HPDE6-E6E7 (cell line): ENCODE measurements at regions not wholly inside any gene's neighbourhood (a gene's known extent, or its start where the extent isn't known, plus 50 kb on each side); places are given as distances from the start of the nearest gene placed in this dataset.
"Not testable (repeated sequence)": the region's sequence is repeated elsewhere in the genome, so short reads cannot be mapped to it uniquely, and the experiment has no call there.

Experiments
- DNase-seq: peaks from one replicate; pipeline ENCODE4 v3.0.0; 2011; ENCODE audit warnings: missing footprints; ENCODE audit errors: extremely low spot score

DNA sequence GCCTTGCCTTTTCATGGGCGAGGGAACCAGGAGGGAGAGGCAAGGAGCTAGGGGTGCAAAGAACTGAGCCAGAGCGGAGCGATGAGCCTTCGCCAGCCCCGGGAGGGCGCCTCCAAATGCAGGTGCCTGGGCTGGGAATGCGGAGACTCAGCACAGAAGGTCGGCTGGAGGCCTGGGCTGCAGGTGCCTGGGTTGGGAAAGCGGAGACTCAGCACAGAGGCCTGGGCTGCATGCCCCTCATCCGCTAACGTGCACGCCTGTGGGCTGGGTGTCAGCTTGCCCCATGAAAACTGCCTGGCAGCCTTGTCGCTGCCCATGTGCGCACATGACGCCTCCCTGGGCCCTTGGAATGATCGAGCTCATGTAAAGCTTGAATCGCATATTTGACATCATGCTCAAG, 51.8 kb downstream of the POM121L12 start:
- DNase-seq = no peak

DNA sequence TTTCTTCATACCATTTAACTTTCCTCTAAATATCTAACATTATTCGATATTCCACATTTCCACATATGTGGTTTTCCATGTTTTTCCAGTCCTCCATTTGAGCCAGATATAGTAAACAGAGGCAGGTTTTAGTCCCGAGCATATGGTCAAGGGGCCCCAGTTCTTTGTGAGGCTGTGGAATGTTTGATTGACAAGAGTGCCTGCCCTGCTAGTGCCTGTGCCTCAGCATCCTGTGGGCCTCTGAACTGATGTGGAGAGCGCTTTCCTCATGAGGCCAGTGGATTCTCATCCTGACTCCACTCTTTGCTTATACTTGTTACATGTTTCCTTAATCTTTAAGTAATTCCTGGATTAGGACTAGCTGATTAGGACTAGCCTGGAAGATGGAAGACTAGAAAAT, 58.8 kb downstream of the POM121L12 start:
- no peak for DNase-seq

DNA sequence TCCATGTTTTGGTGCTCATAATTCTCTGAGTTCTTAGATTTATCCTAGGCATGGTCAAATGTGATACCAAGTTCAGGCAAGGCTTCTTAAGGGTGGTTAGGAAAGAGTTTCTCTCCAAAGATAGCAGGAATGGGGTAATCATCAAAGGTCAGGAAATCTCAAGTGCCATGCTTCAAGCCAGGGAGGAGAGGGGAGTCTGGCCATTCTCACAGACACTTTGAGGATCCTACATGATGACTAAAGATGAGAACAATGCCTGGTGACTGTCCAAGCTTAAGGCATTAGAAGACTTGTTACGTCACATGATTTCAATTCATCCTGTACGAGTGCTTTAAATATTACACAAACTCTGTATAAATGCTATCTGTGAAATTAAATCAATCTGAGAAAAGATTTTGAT, 59.4 kb downstream of the POM121L12 start:
- no peak for DNase-seq

DNA sequence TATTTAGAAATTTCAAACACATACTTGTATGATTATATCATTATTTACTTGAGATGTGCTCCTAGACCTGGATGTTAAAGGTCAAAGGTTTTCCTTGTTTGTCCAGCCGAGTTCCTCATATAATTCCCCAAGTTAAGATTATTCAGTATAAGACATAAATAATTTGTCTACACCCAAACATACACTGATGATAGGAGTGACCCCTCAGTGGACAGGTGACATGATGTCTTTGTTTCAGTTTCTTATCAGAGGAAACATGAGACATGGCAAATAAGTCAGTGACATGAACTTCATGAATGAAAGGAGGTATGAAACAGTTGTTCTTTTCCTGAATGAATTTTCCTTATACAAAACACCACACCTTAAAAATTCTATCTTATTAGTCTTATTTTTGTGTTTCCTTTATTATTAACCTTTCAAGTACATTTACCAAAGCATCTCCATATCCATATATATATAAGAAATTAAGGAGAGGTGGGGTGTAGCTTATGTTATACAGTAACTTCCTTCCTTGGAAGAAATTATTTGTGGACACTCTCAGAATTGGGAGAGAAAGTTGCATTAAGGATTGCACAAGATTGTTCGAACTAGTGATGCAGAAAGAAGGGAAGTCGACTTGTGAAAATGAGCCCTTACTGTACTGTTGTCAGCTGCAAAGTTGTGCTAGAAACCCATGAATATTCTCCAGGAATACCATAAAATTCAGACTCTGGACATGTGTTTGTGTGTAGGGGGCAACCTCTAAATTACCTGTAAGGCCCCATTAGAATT, 60.5 kb downstream of the POM121L12 start:
- no peak for DNase-seq

DNA sequence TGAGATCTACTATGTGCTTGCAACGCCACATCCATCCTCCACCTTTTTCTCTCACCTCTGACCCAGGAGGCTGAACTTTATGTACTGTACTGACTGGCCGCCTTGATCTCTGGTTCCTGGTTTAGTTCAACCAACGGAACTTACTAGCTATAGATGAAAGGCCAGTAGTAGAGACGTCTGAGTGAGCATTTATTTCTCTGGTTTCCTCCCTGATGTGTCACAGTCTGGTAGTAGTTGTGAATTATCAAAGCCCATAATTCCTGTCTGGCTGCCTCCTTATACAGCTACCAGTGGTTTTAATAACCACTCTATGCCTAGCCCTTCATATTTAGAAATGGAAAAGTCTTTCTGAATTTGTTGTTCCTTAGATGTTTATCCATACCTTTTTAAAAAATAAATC, 64.7 kb downstream of the POM121L12 start:
- no peak for DNase-seq

DNA sequence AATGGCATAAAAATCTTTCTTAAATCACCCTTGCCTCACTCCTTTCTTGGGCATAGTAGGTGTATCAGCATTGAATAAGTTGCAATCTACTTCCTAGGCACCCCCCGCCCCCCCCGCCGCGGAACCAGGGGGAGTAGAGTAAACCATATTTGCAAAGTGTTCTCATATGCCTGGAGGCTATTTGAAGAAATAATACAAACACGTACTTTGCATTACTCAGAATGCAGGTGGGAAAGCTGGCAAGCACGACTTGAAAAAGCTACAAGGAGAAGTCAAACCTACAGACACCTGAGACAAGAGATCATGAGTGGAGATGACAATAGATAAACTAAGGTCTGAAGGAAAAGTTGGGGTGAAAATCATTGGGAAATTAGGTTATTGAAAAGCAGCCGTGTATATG, 65.6 kb downstream of the POM121L12 start:
- DNase-seq = peak; percentile 26

DNA sequence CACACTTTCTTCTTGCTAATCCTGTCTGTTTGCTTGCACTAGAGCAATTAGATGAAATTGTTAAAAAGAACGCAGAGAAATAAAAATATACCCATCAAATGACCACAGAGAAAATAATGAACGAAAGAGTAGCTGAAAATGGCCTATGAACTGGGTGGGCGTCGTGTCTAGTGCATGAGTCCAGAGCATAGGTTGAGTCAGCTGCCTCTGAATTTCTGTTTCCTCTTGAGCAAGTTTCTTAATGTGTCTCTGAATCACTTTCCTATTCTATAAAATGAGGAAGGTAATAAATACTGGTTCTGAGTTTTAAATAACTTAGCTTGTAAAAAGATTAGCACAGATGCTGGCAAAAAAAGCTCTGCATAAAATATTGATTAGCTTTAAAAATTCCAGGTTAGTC, 75.0 kb downstream of the POM121L12 start:
- no peak for DNase-seq

DNA sequence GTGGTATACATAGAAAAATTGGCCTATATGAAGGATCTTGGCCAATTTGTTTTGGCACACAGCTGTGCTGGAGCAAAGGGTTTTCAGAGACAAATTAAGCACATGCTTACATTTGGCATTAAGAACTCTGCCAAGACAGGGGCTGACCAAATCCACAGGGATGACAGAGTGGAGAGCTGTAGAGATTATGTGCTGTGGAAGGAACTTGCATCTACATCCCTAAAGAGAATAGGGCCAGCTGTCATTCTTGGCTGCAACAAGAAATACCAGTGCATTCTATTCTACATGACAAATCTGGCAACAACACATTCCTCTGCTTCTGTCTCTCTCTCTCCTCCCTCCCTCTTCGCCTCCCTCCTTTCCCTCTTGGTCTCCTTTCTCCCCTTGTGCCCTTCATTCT, 75.6 kb downstream of the POM121L12 start:
- DNase-seq = no peak

DNA sequence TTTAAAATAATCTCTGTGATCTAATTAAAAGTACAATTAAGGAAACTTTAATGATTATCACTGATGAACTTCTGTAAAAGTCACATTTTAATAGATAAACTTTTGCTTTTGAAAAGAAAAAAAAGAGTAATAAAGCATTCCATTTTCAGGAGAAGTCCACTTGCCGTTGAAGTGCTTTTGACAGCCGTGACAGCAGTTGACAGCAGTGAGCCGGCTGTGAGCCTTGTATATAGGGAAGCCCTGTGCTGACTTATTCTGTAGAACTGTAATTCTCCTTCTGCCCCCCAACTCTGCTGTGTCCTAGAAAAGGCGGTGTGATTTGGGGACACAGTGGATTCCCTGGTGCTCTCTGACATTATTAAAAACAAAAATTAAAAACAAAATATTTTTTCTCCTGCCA, 78.0 kb downstream of the POM121L12 start:
- no peak for DNase-seq

DNA sequence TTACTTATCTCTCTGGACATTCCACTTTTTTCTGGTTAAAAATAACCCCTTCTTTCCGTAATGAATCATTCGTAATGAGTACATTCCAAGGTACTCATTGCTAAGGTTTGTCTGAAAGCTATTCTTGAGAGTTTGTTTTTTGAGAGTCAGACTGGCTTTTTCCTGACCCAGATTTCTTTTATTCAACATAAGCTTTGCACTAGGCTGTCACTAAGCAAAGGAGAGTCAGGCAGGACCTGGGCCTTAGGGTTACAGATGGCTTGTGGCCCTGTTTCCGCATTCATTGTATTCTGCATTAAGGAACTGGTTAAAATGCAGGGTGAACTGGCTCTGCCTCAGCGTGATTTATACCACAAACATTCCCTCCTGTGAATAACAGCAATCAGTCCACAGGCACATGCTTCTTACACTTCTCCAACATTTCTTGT, 84.1 kb downstream of the POM121L12 start:
- peak; percentile 22 for DNase-seq

DNA sequence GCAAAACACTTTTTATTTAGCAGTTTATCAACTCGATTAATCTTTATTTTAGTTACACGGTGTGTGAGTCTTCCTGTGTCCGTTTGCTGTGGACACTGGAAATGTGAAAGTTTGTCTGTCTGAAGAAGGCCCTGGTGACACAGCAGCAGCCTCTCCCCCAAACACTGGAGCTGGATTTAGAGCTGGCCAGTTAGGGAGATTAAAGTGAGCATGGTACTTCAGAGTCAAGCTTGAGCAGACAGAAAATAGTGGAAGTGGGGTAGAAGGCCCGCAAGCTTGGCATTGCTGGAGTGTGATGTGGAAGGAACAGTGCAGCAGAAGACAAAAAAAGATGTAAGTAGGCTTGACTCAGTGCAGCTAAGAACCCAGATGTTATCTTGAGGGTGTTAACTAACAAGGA, 85.9 kb downstream of the POM121L12 start:
- DNase-seq = no peak

DNA sequence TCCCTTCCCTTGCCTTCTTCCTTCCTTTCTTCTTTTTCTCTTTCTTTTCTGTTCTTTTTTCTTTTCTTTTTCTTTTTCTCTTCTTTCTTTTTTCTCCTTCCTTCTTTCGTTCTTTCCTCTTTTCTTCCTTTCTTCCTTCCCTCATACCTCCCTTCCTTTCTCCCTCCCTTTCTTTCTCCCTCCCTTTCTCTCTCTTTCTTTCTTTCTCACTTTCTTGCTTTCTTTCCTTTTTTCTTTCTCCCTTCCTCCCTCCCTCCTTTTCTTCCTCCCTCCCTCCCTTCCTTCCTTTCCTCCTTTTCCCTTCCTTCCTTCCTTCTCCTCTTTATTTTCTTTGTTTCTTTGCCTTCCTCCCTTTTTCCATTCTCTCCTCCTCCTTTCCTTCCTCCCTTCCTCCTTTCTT, 96.3 kb downstream of the POM121L12 start:
- DNase-seq = no peak

DNA sequence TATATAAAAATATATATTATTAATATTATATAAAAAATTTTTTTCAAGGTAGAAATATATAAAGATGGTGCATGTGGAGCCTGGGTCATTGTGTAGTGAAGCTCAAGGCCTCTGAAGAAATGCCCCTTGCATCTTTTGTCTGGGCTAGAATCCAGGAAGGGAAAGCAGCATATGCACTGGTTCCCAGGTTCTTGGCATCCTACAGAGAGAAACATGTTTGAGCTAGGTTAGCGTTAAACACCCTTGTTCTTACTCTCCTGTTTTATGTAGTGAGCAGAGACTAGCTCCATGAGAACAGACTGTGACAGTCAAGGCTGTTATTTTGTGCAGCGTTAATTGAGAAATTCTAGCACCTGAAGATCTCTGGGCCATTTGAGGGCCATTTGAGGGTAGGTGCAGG, 116.1 kb downstream of the POM121L12 start:
- no peak for DNase-seq

DNA sequence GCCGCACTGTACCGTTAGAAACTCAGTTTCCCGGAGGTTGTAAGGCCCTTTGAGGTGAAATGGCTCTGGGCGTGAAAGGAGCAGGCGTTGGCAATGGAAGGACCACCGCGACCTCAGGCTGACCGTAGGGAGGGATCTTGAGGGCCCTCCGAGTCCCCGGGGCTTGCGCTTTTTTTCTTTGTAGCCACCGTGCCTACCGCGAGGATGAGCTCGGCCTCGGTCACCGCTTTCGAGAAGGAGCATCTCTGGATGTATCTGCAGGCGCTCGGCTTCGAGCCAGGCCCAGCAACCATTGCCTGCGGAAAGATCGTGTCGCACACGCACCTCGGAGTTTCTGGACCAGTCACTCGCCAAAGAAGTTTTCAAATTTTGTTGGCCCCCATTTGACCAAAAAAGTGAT, 151.8 kb downstream of the POM121L12 start:
- DNase-seq = not testable (repeated sequence)

DNA sequence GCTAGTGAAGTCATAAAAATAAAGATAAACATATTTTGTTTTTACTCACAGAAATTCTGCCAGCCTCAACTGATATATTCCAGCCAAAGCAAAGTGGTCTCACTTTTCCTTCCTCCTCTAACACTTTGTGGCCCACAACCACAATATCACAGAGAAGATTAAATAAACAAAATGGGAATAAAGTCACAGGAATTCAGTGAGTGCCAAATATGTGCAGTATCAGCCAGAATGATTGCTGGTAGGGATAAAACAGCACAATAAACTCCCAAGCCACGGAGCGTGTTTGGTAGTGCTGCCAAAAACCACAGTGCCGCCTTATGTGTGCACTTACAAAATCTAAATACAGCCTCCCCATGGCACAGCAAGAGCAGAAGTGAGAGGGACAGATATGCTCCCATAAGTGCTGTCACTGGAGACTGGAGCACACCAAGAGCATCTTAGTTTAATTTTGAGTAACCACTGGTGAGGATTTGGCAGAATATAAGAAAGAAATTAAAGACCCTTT, 155.8 kb downstream of the POM121L12 start:
- no peak for DNase-seq

DNA sequence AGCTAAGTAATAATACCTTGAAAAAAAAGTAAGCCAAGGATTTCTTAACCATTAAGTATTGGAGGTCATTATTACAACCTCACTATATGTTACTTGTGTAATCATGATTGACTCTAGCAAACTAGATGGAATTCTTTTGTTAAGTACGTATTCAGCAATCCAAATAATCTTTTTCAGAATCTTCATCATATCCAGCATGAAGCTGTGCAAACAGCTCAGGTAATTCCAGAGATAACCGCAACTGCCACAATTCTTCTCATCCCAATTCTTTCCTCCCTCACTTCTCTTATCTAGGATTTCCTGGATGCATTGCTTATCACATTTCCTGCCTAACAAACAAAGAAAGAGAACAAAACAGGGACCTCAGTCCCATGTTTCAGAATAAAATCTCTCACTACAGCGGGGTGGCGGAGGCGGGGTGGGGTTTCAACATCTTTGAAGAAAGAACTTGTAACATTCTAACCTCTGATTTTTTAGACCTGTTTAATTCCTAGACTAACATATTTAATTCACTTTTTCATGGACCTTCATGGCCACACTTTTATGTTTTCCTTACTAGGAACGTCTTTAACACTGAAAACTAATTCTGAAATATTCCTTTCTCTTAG, 156.5 kb downstream of the POM121L12 start:
- DNase-seq = no peak

DNA sequence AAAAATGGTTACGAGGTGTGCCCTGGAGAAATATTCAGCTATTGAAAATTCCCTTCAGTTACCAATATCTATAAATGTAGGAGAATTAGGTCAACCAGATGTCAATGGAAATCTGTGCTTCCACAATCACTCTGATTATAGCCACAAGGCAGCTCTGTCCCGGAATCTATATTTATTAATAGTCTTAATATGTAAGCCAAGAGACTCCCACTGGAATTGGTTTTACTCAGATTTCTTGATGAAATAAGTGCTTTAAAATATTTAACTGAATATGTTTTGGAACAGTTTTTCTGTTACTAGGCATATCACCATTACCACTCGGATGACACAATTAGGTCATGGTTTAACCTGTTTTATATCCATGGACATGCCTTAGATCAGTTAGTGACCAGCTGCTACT, 169.6 kb downstream of the POM121L12 start:
- DNase-seq = no peak

DNA sequence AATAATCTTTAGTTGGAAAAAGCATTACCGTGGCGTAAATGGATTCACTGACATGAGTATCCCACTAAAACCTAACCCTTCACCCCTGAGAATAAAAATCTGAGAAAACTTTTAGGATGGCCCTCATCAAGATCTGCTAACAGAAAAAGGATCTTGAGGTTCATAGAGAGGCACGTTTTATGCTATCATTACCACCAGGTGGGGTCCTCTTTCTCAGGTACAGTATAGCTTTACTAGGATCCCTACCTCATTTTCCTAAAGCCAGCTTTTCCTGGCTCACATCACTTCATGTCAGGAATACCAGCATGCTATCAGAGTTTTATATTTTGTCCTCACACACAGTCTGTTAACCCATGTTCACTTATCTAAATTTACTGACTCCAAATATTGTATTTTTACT, 173.7 kb downstream of the POM121L12 start:
- DNase-seq = no peak

DNA sequence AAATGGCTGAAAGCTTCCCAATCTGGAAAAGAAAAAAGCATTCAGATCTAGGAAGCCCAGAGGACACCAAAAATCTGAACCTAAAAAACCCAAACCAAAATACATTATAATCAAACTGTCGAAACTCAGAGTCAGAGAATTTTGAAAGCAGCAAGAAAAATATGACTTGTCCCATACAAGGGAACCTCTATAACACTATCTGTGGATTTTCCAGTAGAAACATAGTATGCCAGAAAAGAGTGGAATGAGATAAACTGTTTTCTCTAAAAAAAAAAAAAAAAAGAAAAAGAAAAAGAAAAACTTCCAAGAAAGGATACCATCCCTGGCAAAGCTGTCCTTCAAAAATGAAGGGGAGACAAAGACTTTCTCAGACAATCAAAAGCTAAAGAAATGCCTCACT, 179.0 kb downstream of the POM121L12 start:
- DNase-seq = no peak

DNA sequence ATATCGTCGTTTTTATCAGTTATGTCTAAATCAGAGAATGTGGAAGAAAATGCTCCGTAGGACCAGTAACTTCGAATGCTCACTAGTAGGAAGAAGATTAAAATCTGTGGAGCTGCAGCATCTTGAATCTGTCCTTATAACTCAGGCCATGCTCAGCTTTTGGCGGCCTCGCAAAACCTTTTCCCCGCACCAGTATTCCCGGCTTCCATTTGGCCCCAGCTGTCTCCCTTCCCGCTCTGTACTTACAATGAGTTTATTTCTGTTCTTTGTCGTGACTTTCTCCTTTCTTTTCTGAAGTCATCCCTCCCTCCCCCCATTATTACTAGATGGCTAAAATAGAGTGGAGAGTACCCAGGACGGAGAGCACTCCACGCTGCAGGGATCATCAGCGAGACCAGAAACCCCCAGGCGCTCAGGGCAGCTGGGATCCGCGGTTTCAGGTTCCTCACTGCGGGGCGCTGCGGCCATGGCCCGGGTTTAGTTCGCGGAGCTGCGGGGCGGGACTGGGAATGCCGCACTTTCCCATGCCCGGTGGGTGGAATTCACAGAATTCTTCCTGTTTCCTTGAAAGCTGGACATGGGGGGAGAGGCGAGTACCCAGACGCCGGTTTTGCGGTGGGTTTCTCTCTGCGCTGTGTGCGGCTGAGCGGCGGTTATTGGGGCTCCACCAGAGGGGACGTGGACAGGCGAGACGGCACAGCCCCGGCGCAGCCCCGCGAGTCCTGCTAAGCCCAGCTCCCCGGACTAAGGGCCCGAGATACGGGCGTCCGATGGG, 183.5 kb downstream of the POM121L12 start:
- DNase-seq = no peak

DNA sequence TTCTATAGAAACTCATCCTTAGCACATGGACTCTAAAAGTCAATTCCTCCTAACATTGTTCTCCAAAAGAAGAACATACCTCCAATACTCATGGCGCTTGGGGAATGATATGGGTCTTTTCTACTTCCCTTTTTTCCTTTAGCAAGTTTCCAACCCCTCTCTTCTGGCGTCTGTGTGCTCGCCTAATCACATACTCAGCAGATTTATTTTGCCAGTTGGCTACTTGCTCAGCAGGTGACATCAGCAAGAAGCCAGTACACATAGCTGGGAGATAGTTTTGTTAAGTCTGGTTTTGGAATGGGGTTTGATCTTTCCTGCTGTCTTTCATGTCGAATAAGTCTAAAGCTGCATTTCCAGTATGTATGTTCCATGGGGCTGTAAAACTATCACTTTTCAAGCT, 193.8 kb downstream of the POM121L12 start:
- DNase-seq = no peak

DNA sequence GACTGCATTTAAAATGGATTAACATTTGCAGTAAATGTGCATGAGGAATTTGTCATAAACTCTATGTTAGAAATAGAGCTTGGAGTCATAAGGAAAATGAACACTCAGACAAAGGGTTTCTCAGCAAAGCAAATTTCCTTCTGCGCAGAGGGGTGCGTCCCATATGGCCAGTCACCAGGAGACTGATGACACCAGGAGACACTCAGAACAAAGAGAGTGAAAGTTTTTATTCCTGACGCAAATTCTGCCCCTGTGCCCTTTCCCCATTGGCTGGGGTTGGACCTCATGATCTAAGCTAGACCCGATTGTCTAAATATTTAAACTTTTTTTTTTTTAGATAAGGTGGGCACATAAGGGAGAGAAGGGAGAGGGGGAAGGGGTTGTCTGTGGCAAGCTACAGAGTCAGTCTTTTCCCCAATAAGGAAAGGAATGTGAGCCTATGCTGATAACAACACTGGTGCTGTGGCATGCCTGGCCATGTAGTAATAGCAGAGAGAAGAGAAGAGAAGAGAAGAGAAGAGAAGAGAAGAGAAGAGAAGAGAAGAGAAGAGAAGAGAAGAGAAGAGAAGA, 202.0 kb downstream of the POM121L12 start:
- no peak for DNase-seq
